HUES48 (cell line): ENCODE measurements at regions not wholly inside any gene's neighbourhood (a gene's known extent, or its start where the extent isn't known, plus 50 kb on each side); places are given as distances from the start of the nearest gene placed in this dataset.

Experiments used
- H3K27ac ChIP-seq: one replicate; pipeline ENCODE4 v1.7.0; 2013; ENCODE audit warnings: low read depth, low read length, inconsistent platforms
- H3K27me3 ChIP-seq: 2 replicates; pipeline ENCODE4 v1.6.1; 2013; ENCODE audit warnings: mild to moderate bottlenecking, low read length; ENCODE audit not compliant: control insufficient read depth, insufficient read depth
- H3K36me3 ChIP-seq: 2 replicates; pipeline ENCODE4 v1.6.1; 2013; ENCODE audit warnings: low read length; ENCODE audit not compliant: control insufficient read depth, insufficient read depth
- H3K4me1 ChIP-seq: 2 replicates; pipeline ENCODE4 v1.6.1; 2013; ENCODE audit warnings: mild to moderate bottlenecking, low read length; ENCODE audit not compliant: control insufficient read depth, insufficient read depth
- H3K4me3 ChIP-seq: 2 replicates; pipeline ENCODE4 v1.5.1; 2013; ENCODE audit warnings: mild to moderate bottlenecking, low read depth, low read length
- H3K9ac ChIP-seq: 2 replicates; pipeline ENCODE4 v1.6.1; 2013; ENCODE audit warnings: mild to moderate bottlenecking, low read depth, low read length, moderate library complexity
- H3K9me3 ChIP-seq: 2 replicates; pipeline ENCODE4 v1.6.1; 2013; ENCODE audit warnings: low read length; ENCODE audit not compliant: control insufficient read depth, insufficient read depth

- Histone ChIP-seq H3K27ac (no peak overlapping the region), H3K4me1 (no peaks in the 10 kb centered on the region)
Measured at GRCh38 chr7:18338910-18339523, 156.5 kb upstream of the HDAC9 start.

GRCh38 chr7:18341756-18342155 is 153.8 kb upstream of the HDAC9 start:
- H3K9ac ChIP-seq = no peak overlapping the region

More at GRCh38 chr7:18338910-18339523, 156.5 kb upstream of the HDAC9 start:
- H3K4me3 ChIP-seq = no peak overlapping the region
- no peak overlapping the region for H3K9ac ChIP-seq
- H3K9me3 ChIP-seq = 0 out of 2 replicates have a peak, but pooled peaks cover 5% of the 10 kb centered on the region
- no peaks in the 10 kb centered on the region for H3K27me3 ChIP-seq
- H3K36me3 ChIP-seq = no peaks in the 10 kb centered on the region

GRCh38 chr7:18343047-18343446 is 152.5 kb upstream of the HDAC9 start:
- H3K27ac ChIP-seq = no peak overlapping the region
- H3K4me3 ChIP-seq = no peak overlapping the region
- 0 out of 2 replicates have a peak, but pooled peaks cover 4% of the 10 kb centered on the region for H3K4me1 ChIP-seq
- no peaks in the 10 kb centered on the region for H3K27me3 ChIP-seq
- H3K36me3 ChIP-seq = no peaks in the 10 kb centered on the region
- H3K9ac ChIP-seq = no peak overlapping the region
- H3K9me3 ChIP-seq = 0 out of 2 replicates have a peak, but pooled peaks cover 5% of the 10 kb centered on the region

More at GRCh38 chr7:18341756-18342155, 153.8 kb upstream of the HDAC9 start:
- Histone ChIP-seq H3K4me1 (0 out of 2 replicates have a peak, but pooled peaks cover 4% of the 10 kb centered on the region), H3K27ac (no peak overlapping the region), H3K9me3 (0 out of 2 replicates have a peak, but pooled peaks cover 5% of the 10 kb centered on the region), H3K27me3 (no peaks in the 10 kb centered on the region), H3K36me3 (no peaks in the 10 kb centered on the region), H3K4me3 (no peak overlapping the region)

GRCh38 chr7:18344536-18344935 is 151.0 kb upstream of the HDAC9 start:
- H3K9ac ChIP-seq = no peak overlapping the region
- no peak overlapping the region for H3K4me3 ChIP-seq
- 0 out of 2 replicates have a peak, but pooled peaks cover 4% of the 10 kb centered on the region for H3K4me1 ChIP-seq
- no peaks in the 10 kb centered on the region for H3K27me3 ChIP-seq
- no peaks in the 10 kb centered on the region for H3K36me3 ChIP-seq
- H3K9me3 ChIP-seq = 0 out of 2 replicates have a peak, but pooled peaks cover 5% of the 10 kb centered on the region
- H3K27ac ChIP-seq = no peak overlapping the region

GRCh38 chr7:18345641-18346234 is 149.8 kb upstream of the HDAC9 start:
- Histone ChIP-seq H3K9ac (no peak overlapping the region), H3K36me3 (no peaks in the 10 kb centered on the region), H3K4me3 (no peak overlapping the region), H3K27ac (no peak overlapping the region), H3K27me3 (no peaks in the 10 kb centered on the region), H3K4me1 (0 out of 2 replicates have a peak, but pooled peaks cover 4% of the 10 kb centered on the region), H3K9me3 (0 out of 2 replicates have a peak, but pooled peaks cover 5% of the 10 kb centered on the region)

- no peak overlapping the region for H3K27ac ChIP-seq
- no peak overlapping the region for H3K4me3 ChIP-seq
- no peaks in the 10 kb centered on the region for H3K36me3 ChIP-seq
- no peaks in the 10 kb centered on the region for H3K9me3 ChIP-seq
- 0 out of 2 replicates have a peak, but pooled peaks cover 4% of the 10 kb centered on the region for H3K4me1 ChIP-seq
- no peak overlapping the region for H3K9ac ChIP-seq
- no peaks in the 10 kb centered on the region for H3K27me3 ChIP-seq
Measured at GRCh38 chr7:18347170-18347569, 148.4 kb upstream of the HDAC9 start.

- no peak overlapping the region for H3K4me3 ChIP-seq
- H3K27ac ChIP-seq = no peak overlapping the region
- H3K9me3 ChIP-seq = no peaks in the 10 kb centered on the region
- H3K4me1 ChIP-seq = peaks cover 6% of the 10 kb centered on the region
- H3K36me3 ChIP-seq = no peaks in the 10 kb centered on the region
- no peaks in the 10 kb centered on the region for H3K27me3 ChIP-seq
- no peak overlapping the region for H3K9ac ChIP-seq
Measured at GRCh38 chr7:18350678-18351077, 144.9 kb upstream of the HDAC9 start.

GRCh38 chr7:18352339-18353255 is 143.0 kb upstream of the HDAC9 start:
- Histone ChIP-seq H3K9ac (no peak overlapping the region), H3K4me3 (no peak overlapping the region), H3K9me3 (no peaks in the 10 kb centered on the region), H3K36me3 (no peaks in the 10 kb centered on the region), H3K27ac (no peak overlapping the region), H3K27me3 (no peaks in the 10 kb centered on the region), H3K4me1 (peaks cover 13% of the 10 kb centered on the region)

- no peak overlapping the region for H3K4me3 ChIP-seq
- peaks cover 13% of the 10 kb centered on the region for H3K4me1 ChIP-seq
- H3K36me3 ChIP-seq = no peaks in the 10 kb centered on the region
- no peaks in the 10 kb centered on the region for H3K9me3 ChIP-seq
- H3K27ac ChIP-seq = no peak overlapping the region
- no peak overlapping the region for H3K9ac ChIP-seq
- no peaks in the 10 kb centered on the region for H3K27me3 ChIP-seq
Measured at GRCh38 chr7:18353339-18353738, 142.2 kb upstream of the HDAC9 start.

GRCh38 chr7:18354108-18355085 is 141.2 kb upstream of the HDAC9 start:
- H3K9me3 ChIP-seq = no peaks in the 10 kb centered on the region
- no peaks in the 10 kb centered on the region for H3K36me3 ChIP-seq
- no peak overlapping the region for H3K4me3 ChIP-seq
- peaks cover 13% of the 10 kb centered on the region for H3K4me1 ChIP-seq
- no peak overlapping the region for H3K27ac ChIP-seq
- H3K27me3 ChIP-seq = no peaks in the 10 kb centered on the region
- H3K9ac ChIP-seq = no peak overlapping the region
